Aorta (tissue), 5 donors: ENCODE measurements at regions not wholly inside any gene's neighbourhood (a gene's known extent, or its start where the extent isn't known, plus 50 kb on each side); places are given as distances from the start of the nearest gene placed in this dataset.

Experiments used
- ATAC-seq: fragments of 200-7000 bp; cut with Tn5 transposase; one replicate; pipeline ENCODE4 v1.9.1; 2022; ENCODE audit warnings: moderate library complexity; ENCODE audit not compliant: low FRiP score
- DNase-seq, 2 donors: peaks; one replicate each; pipeline ENCODE4 v3.0.0-alpha.2; 2020
- H3K27ac ChIP-seq, 2 donors: one replicate each; pipeline ENCODE4 v1.5.1; 2013; ENCODE audit warnings: low read length in 2 of 2, mild to moderate bottlenecking in 2 of 2, moderate library complexity in 2 of 2, control low read depth in 1 of 2, inconsistent platforms in 1 of 2, low read depth in 1 of 2
- H3K27me3 ChIP-seq, 2 donors: one replicate each; pipeline ENCODE4 v1.6.1; 2013; ENCODE audit warnings: control low read depth in 1 of 2, low read length in 1 of 2, mild to moderate bottlenecking in 1 of 2, moderate library complexity in 1 of 2; ENCODE audit not compliant: insufficient read depth in 2 of 2, control insufficient read depth in 1 of 2
- H3K36me3 ChIP-seq, 2 donors: one replicate each; pipeline ENCODE4 v1.6.1; 2013; ENCODE audit warnings: control low read depth in 1 of 2, low read length in 1 of 2, mild to moderate bottlenecking in 1 of 2; ENCODE audit not compliant: insufficient read depth in 2 of 2, control insufficient read depth in 1 of 2
- H3K4me1 ChIP-seq, 2 donors: one replicate each; pipeline ENCODE4 v1.6.1; 2013; ENCODE audit warnings: low read length in 2 of 2, control low read depth in 1 of 2, mild to moderate bottlenecking in 1 of 2, moderate library complexity in 1 of 2; ENCODE audit not compliant: insufficient read depth in 2 of 2, control insufficient read depth in 1 of 2
- H3K4me3 ChIP-seq, 2 donors: one replicate each; pipeline ENCODE4 v1.5.1; 2013; ENCODE audit warnings: low read length in 2 of 2, control low read depth in 1 of 2, mild to moderate bottlenecking in 1 of 2
- H3K9me3 ChIP-seq: one replicate; pipeline ENCODE4 v1.6.1; 2013; ENCODE audit warnings: mild to moderate bottlenecking, low read length; ENCODE audit not compliant: control insufficient read depth
- WGBS, 2 donors: extraction: QIAGEN DNeasy Blood & Tissue Kit; methylation state at CpG; one replicate each; pipeline ENCODE4 v1.1.7; 2013; 5-methylcytosine and 5-hydroxymethylcytosine counted together
- intact Hi-C, 2 donors: fragments of 100-400 bp; cut with DNase I; formaldehyde crosslinking; loops; one replicate each; pipeline versions ENCODE4 v1.14.2 to v1.15.0; 2022
- donor health status: healthy with polysubstance abuse.
- donor health status: Bipolar disorder and iron deficiency.
- donor health status: DM: no; HTN: no; CAD: no.
- donor health status: DM: no; HTN: no; CAD: no.
- donor health status: DM: yes; HTN: yes; CAD: no.

DNA sequence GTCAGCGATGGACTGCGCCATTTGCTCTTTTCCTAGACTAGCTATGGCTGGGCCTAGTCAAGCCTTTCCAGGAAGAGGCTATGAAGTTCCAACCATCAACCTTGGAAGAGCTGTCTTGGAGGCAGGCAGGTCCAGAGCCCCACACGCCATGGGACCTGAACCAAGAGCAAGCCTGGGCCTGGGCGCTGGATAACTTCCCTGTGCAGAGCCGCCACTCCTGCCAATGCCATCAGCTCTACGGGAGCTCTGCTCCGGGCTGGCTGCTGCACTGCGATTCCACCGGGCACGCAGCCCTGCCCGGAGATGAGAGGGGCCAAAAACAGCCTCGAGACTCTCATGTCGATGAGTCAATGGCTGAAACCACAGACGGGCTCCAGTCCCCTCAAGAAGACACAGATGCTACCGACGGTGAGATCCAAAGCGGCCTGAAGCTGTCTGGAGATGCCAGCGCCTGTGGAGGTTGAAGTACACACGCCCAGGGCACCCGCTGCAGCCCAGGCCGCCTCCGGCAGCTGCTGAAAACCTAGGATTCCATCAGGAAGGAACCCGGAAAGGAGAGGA is 103.7 kb upstream of the SELENOP start:
- Histone ChIP-seq H3K27me3 (no peaks in the 10 kb centered on the region), H3K27ac (no peak overlapping the region), H3K36me3 (no peaks in the 10 kb centered on the region), H3K4me1 (no peaks in the 10 kb centered on the region), H3K4me3 (no peak overlapping the region), H3K9me3 (no peaks in the 10 kb centered on the region)
- 86 to 90% methylated on average over 23 of the region's 23 CpGs for WGBS, 2 donors
- DNase-seq (no peak), ATAC-seq (no peak)
- intact Hi-C loops: no loop called here

DNA sequence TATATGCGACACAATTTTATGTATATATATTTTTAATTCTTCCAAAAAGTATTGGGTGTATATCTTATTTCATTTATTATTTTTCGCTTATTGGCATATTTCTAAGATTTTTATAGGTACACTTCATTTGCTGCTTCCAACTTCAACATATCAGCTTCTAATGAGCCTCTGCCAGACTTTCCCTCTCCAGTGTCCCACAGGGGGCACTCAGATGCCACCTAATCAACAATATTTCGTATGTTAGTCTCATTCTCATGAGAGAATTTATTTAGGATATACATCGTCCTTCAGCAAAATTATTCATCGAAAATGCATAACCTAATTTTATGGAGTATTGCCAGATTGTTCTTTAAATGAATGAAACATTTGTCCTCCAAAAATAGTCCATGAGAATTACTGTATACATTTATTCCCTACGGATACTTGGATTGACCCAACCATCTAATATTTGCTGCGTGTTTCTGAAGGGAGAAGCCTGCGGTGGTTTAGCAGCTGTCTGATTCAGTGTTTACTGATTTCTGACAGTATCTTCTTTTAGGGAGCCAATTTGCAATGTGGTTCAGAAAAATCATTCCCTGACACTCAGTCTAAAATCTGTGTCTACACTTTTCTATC is 100.6 kb upstream of the SELENOP start:
- Histone ChIP-seq H3K27me3 (no peaks in the 10 kb centered on the region), H3K36me3 (no peaks in the 10 kb centered on the region), H3K27ac (no peak overlapping the region), H3K9me3 (no peaks in the 10 kb centered on the region), H3K4me1 (no peaks in the 10 kb centered on the region), H3K4me3 (no peak overlapping the region)
- ATAC-seq (no peak), DNase-seq (no peak)
- intact Hi-C loops: no loop called here
- 76 to 81% methylated on average over 8 of the region's 8 CpGs for WGBS, 2 donors

DNA sequence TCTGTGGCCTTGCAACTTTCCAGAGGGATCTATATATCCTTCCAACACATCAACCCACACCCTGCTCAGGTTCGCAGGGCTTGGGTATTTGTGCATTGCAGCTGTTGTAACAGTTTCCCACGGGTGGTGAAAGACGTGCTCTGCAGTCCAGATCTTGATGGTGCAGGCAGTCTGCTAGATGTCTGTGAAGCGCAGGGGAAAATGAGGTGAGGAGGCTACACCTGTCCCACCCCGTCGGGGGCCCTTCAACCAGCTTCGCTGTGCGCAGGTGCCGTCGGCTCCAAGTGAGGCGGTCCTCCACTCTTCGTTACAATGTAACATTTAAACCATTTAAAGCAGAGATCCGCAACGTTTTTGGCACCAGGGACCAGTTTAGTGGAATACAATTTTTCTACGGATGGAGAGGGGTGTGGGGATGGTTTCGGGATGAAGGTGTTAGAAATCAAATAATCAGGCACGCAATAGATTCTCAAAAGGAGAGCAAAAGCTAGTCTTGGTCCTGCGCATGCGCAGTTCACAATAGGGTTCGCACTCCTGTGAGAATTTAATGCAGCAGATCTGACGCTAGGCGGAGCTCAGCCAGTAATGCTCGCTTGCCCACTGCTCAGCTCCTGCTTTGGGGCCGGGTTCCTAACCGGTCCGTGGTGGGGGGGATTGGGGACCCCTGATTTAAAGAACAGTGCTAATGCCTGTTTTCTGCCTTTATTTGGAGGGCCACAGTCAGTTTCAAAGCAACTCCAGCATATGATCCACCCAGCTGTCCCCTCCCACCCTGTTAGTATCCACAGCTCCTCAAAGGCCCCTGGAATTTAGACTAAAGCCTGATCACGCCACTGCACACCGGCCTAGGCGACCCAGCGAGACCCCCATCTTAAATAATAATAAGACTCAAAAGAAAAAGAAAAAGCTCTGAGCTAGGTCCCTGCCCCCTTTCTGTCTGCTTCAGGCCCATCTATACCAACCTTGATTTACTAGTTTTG is 97.1 kb upstream of the SELENOP start:
- Histone ChIP-seq H3K27me3 (no peaks in the 10 kb centered on the region), H3K27ac (no peak overlapping the region), H3K36me3 (no peaks in the 10 kb centered on the region), H3K4me1 (no peaks in the 10 kb centered on the region), H3K4me3 (peak overlapping the region; percentile 52 to 74), H3K9me3 (no peaks in the 10 kb centered on the region)
- ATAC-seq: peak; percentile 95
- WGBS, 2 donors: 6% methylated on average over 30 of the region's 30 CpGs
- intact Hi-C loops: loop anchor here (5.0 kb wide), 3 partner anchors 39 to 479 kb away; no protein-coding TSS in a partner anchor
- peak; percentile 95 to 96 for DNase-seq

- intact Hi-C loops: loop anchor here (5.0 kb wide), 3 partner anchors 39 to 479 kb away; no protein-coding TSS in a partner anchor
- no peaks in the 10 kb centered on the region for H3K4me1 ChIP-seq
- no peaks in the 10 kb centered on the region for H3K9me3 ChIP-seq
- no peaks in the 10 kb centered on the region for H3K27me3 ChIP-seq
- 53 to 70% methylated on average over 2 of the region's 2 CpGs for WGBS, 2 donors
- no peak for ATAC-seq
- H3K4me3 ChIP-seq: no peak overlapping the region
- no peak for DNase-seq
- H3K27ac ChIP-seq: no peak overlapping the region
- no peaks in the 10 kb centered on the region for H3K36me3 ChIP-seq
Observed at GRCh38 chr5:42908086-42908485, 96.4 kb upstream of the SELENOP start.

DNA sequence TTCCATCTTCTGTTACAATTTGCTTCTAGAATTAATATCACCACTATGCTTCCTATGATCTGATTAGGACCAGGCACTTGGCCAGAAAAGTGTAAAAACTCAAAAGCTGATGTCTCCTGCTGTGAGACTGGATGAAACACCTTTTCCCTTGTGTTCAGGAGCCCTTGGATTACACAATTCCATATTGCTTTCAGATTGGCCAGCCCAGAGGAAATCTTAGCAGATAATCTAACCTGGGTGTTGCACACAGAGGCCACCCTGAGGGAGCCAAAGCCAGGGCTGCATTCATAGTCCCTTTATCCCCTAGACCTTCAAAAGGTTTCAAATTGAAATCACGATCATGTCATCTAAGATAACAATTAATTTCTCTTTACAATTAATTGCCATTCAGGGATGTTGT is 94.1 kb upstream of the SELENOP start:
- no peaks in the 10 kb centered on the region for H3K4me1 ChIP-seq
- H3K4me3 ChIP-seq: no peak overlapping the region
- no peaks in the 10 kb centered on the region for H3K27me3 ChIP-seq
- intact Hi-C loops: loop anchor here (5.0 kb wide), 3 partner anchors 41 to 481 kb away; no protein-coding TSS in a partner anchor
- WGBS, 2 donors: 87 to 93% methylated on average over 1 of the region's 1 CpG
- DNase-seq (no peak), ATAC-seq (no peak)
- H3K9me3 ChIP-seq: no peaks in the 10 kb centered on the region
- no peak overlapping the region for H3K27ac ChIP-seq
- H3K36me3 ChIP-seq: no peaks in the 10 kb centered on the region

GRCh38 chr5:42900734-42901133 is 89.0 kb upstream of the SELENOP start:
- ATAC-seq (no peak), DNase-seq (no peak)
- Histone ChIP-seq H3K4me3 (no peak overlapping the region), H3K36me3 (no peaks in the 10 kb centered on the region), H3K9me3 (no peaks in the 10 kb centered on the region), H3K4me1 (no peaks in the 10 kb centered on the region), H3K27me3 (no peaks in the 10 kb centered on the region), H3K27ac (no peak overlapping the region)
- intact Hi-C loops: no loop called here
- 94 to 97% methylated on average over 1 of the region's 1 CpG for WGBS, 2 donors

- Histone ChIP-seq H3K4me1 (no peaks in the 10 kb centered on the region), H3K27ac (no peak overlapping the region), H3K9me3 (no peaks in the 10 kb centered on the region), H3K4me3 (no peak overlapping the region), H3K27me3 (no peaks in the 10 kb centered on the region), H3K36me3 (no peaks in the 10 kb centered on the region)
- ATAC-seq (no peak), DNase-seq (no peak)
- intact Hi-C loops: no loop called here
- 87 to 89% methylated on average over 14 of the region's 14 CpGs for WGBS, 2 donors
Observed at GRCh38 chr5:42898760-42899159, 87.1 kb upstream of the SELENOP start.

GRCh38 chr5:42896523-42896922 is 84.8 kb upstream of the SELENOP start:
- Histone ChIP-seq H3K27ac (no peak overlapping the region), H3K4me3 (no peak overlapping the region), H3K9me3 (no peaks in the 10 kb centered on the region), H3K27me3 (no peaks in the 10 kb centered on the region), H3K4me1 (no peaks in the 10 kb centered on the region), H3K36me3 (no peaks in the 10 kb centered on the region)
- WGBS, 2 donors: 61 to 67% methylated on average over 3 of the region's 3 CpGs
- intact Hi-C loops: no loop called here
- no peak for DNase-seq
- ATAC-seq: no peak
